GM21528 (cell line): ENCODE measurements at regions not wholly inside any gene's neighbourhood (a gene's known extent, or its start where the extent isn't known, plus 50 kb on each side); places are given as distances from the start of the nearest gene placed in this dataset.
"Not testable (repeated sequence)": the region's sequence is repeated elsewhere in the genome, so short reads cannot be mapped to it uniquely, and the experiment has no call there.

ENCODE experiments used
- ATAC-seq: cut with Tn5 transposase; IDR thresholded peaks from one replicate; pipeline ENCODE4 v1.9.1; 2021; ENCODE audit warnings: mild to moderate bottlenecking, moderate library complexity; ENCODE audit not compliant: unreplicated experiment, low FRiP score

DNA sequence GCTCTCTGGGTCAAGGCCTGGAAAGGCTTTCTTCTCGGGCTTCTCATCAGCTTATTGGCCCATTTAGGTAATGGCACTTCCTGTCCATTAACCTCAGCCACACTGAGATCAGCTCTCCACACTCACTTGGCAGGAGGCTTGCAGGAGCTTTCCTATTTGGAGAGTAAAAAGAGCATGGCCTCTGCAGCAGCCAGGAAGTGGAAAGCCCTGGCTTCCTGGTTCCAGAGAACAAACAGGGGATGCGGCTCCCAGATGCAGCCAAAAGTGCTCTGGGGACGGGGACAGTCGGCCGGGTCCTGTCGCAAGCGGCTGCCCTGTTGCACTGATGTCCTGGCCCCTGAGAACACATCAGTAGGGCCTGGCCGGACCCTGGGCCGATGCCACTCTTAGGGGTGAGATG is 4462.4 kb upstream of the TPTE start:
- ATAC-seq: not testable (repeated sequence)

DNA sequence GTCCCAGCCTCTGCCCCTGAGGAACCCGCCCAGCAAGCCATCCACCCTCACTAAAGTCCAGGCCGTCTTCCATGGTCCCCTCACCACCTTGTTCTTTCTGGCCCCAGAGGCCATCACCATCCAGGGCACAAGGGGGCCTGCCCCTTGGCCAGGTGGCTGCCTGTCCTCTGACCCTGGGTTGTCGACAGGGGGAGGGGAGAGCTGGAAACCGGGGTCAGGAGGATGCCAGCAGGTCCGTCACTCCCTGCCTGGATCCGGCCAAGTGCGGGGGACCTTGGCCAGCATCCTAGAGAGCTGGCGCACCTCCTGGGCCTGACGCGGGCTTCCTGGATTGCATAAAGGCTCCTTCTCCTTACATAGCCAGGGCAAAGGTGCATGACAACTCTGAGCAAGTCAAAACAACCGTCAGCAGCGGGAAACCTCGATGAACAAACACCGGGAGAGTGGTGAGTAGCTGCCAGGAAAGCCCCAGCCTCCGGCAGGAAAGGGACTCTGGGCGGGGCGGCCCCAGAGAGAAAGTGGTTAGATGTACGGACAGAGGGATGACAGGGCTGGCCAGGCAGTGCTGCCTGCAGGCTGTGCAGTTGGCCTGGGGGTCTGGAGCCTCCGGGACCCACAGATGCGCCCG is 4461.2 kb upstream of the TPTE start:
- not testable (repeated sequence) for ATAC-seq

DNA sequence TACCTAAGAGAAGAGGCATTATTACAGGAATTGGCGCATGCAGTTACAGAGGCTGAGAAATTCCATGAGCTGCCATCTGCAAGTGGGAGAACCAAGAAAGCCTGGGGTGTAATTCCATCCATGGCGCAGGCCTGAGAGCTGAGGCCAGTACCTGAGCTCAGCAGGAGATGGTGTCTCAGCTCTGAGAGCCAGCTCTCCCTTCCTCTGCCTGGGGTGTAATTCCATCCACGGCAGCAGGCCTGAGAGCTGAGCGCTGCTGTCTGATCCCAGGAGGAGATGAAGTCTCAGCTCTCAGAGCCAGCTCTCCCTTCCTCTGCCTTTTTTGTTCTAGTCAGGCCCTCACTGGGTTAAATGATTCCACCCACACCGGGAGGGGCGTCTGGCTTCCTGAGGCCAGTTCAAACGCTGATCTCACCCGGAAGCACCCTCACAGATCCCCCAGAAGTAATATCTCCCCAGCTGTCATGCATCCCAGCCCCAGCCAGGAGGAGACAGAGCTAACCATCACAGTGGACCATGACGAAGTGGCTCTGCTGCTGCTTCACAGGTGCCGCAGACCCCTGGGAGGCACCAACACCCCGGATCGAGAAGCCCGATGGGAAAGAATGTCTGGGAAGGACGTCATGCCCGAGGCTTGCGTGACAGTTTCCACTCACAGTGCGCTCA is 4454.9 kb upstream of the TPTE start:
- not testable (repeated sequence) for ATAC-seq

DNA sequence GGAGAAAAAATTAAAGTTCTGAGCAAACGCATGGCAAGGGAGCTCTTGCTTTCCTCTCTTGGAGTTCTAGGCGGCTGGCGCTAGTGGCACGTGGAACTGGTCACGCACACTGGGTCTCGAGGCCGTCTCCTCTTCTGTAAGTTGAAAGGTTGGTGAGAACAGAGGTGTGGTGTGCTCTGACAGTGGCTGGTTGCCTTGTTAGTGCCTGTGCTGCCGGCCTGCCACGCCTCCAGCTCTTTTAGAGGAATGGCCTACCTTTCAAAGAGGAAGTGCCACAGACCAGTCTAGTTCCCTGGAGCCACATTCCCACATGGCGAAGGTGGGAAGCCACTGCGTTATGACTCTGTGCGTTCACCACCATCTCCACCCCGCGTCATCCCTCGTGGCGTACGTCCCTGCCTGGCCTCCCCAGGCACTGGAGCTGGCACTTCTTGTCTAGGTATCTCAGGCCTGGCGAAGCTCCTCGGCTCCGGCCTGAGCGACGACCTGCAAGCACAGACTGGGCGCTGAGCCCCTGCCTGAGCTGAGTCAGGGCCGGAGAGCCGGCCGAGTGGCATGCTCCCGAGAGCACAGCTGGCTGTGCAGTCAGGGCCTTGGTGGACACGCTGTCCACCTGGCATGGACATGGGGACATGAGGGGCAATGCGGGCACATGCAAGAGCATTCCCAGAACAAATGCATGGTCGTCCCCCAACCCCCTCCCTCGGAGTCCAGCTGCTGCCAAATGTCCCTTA is 4453.1 kb upstream of the TPTE start:
- not testable (repeated sequence) for ATAC-seq

DNA sequence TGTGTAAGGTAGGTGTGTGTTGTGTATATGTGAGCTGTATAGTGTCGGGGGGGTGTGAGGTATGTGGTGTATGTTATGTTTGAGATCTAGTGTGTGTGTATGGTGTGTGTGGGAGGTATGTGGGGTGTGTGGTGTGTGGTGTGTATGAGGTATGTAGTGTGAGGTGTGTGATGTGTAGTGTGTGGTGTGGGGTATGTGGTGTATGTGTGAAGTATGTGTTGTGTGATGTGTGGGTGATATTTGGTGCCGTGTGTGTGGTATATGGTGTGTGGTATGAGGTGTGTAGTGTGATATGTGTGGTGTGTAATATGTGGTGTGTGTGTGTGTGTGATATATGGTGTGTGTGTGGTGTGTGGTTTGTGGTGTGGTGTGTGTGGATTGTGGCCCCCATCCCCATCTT is 4451.2 kb upstream of the TPTE start:
- not testable (repeated sequence) for ATAC-seq

DNA sequence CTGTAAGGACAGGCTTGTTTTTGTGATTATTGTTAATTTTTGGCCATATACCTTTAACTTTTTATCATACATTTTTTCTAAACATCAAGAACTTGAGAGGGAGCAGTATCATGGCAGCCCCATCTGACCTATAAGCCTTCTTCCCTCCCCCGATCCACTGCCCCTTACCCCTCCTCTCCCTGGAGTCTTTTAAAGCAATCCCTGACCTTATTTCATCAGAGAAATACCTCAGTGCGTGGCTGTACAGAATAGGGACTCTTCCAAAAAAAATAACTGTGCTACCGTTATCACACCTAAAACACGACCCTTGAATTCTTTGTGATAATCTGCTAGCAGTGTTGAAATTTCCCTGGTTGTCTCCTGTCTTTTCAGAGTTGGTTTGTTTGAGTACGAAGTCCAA is 4448.7 kb upstream of the TPTE start:
- not testable (repeated sequence) for ATAC-seq

DNA sequence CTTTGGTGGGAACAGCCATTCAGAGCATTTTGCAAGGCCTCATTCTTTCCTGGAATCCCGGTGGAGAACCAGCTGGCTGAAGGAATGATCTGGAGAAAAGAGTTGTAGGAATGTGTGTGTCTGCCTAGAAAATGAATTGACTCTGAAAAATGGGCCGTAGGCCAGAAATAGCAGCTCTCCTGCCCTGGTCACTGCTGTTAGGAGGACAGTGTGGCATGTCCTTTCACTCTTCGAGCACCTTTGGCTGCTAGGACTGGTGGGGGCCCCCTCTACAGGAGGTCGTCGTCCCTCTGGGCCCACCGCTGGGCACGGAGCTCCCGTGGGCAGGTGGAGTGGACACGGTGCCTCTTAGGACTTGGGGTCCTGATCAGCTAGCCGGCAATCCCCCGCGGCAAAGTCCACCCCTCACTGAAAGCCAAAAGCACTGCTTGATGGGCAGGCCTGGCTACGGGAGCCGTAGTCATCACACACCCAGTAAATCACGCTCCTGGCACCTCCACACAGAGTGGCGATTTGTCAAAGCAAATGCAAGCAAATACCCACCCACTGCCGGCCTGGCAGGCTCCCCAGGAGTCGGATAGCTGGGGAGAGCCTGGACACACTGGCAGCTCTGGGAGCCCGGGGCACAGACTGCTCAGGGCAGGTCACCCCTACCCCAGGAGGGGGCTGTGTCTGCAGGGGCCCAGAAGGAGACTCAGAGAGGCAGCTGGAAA is 4447.2 kb upstream of the TPTE start:
- not testable (repeated sequence) for ATAC-seq

DNA sequence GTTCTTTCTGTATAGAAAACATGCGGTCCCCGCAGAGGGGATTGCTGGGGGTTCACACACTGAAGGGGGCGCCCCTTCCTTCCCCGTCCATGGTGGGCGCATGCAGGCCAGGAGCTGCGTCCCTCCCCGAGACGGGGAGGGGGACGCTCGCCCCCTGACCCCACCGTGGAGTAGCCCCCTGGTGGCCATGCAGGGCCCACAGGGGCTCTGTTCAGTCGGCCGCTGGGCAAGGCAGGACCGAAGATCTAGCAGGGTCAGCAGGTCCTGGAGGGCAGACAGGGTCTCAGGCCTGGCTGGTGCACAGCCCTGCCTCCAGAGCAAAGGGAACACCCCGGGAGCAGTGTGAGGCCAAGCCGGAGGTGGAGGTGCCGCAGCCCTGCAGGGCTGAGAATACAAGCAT is 4446.4 kb upstream of the TPTE start:
- not testable (repeated sequence) for ATAC-seq

DNA sequence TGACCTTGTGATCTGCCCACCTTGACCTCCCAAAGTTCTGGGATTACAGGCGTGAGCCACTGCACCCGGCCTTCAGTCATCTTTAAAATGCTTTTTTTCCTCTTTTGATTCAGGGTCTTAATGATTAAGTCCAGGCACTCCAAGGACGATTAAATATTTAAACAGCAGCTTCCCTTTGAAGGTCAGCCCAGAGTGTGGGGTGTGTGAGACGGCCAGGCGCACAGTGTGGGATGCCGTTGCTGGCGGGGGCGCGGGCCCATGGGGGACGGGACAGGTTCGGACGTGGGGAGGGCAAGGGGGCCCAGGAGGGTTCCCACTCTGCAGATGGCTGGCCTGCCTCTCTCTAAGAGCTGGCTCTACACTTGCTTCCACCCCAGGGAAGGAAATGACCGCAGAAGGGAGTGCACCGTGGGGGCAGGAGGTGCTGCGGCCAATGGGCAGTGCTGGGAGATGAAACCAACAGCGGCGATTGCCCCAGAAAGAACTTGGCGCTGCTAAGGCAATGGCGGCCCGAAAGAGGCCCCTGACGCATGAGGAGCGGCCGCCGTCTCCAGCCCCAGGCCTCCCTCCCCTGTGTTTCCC is 4445.7 kb upstream of the TPTE start:
- not testable (repeated sequence) for ATAC-seq

DNA sequence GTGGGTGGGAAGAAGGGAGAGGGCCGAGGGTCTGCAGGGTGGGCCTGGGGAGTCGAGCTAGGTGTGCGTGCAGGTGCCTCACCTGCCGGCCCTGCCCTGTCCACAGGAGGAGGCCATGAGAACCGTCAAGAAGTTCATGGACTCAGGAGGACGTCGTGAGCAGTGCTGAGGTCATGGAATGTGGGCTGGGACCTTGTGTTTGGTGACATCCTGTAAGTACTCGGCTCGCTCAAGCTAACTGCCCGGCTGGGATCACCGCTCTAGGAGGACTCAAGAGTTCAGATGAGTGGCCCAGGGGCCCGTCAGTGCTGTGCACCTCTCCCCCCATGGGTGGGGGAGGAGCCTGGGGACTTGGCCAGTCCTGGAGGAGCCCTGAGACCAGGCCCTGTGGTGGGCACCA is 4444.0 kb upstream of the TPTE start:
- not testable (repeated sequence) for ATAC-seq

DNA sequence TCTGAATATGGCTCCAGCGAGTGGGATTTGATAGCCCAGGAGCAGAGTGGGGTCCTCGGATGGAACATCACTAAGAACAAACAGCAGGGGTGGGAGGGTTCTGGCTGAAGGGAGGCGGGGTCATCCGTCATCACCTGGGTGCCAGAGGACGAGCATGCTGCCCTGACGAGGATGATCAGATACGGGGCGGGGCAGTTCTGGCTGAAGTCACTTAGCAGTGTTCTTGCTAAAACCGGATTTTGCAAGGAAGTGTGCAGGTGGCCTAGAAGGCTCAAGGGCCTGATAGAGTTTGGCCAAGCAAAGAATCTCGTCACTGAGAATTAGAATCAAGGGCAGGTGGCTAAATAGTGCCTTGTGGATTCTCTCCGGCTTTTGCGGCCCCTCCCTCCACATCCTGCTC is 4442.5 kb upstream of the TPTE start:
- not testable (repeated sequence) for ATAC-seq

DNA sequence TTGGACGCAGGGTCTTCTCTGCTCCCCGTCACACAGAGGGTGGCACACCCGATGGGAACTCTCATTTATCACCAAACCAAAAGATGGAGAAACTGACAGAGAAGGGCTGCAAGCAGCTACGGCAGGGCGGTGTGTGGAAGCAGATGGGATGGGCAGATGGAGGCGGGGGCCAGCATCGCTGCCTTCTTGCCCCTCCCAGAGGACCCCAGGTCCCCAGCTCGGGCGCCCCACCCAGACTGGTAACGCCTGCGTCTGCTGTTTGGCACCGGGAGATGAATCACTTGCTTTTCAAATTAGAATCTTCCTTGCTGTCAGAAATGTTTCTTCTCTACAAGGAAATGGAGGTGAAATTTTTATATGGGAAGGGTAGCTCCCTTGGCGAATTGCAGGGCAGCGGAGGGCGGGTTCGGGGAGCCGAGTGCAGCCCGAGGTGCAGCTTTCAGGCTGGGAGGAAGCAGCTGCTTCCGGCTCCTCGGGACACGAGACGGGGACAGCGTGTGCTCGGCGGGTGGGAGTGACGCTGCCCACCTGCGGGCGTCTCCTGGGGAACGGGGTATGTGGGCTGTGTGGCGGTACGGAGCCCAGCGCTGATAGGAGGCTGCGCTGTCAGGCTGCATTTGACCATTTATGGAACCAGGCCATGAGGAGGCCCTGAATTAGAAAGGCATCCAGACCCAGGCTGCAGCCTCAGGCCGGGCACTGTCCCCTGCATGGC is 4440.3 kb upstream of the TPTE start:
- not testable (repeated sequence) for ATAC-seq

DNA sequence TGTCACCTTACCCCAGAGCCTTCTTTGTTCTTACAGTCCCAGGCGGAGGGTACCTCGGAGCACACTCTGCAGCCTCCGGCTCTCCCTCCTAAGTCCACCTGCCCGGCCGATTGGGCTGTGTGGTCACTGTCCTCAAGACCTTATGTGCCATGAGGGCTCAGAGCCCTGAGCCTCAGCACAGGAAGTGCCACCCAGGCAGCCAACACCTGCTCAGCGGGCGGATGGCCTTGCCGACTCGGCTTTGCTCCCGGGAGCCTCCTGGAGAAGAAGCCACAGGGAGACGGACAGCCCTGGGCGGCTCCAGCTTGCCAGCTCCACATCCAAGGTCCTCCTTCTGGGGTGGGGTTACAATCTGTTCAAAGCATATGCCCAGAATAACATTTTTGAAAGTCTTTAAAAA is 4439.2 kb upstream of the TPTE start:
- not testable (repeated sequence) for ATAC-seq

DNA sequence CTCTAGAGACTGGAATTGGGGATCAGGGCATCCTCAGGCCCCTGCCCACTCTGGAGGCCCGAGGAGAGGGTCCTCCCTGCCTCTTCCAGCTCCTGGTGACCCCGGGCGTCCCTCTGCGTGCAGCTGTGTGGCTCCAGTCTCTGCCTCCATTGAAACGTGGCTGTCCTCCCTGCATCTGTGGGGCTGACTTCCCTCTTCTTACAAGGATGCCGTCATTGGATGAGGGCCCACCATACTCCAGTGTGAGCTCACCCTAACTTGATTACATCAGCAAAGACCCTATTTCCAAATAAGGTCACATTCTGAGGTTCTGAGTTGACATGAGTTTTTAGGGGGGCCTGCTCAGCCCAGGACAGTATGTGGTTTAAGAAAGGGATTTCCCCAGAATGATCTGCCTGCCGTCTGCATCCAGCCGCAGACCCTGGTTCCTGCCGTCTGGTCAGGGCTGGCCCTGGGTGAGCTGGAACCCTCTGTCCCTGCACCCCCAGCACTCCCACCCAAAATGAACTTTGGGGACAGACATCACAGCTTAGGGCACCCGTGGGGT is 4437.7 kb upstream of the TPTE start:
- ATAC-seq: not testable (repeated sequence)

DNA sequence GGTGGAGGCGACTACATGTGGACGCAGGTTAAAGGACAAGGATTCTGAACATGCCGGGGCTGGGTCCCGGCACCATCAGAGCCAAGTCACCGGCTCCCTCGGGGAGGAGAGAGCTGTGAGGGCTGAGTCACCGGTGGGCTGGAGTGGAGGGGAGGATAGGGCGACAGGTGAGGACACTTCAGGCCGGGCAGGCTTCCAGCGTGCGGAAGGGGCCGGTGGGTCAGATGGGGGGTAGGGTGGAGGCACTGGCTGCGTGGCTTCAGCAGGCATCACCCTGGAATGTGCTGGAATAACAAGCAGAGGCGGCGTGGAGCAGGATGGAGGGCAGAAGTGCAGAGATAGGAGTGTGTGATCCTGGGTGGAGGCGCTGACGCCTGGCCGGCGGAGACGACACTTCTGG is 4435.3 kb upstream of the TPTE start:
- not testable (repeated sequence) for ATAC-seq

DNA sequence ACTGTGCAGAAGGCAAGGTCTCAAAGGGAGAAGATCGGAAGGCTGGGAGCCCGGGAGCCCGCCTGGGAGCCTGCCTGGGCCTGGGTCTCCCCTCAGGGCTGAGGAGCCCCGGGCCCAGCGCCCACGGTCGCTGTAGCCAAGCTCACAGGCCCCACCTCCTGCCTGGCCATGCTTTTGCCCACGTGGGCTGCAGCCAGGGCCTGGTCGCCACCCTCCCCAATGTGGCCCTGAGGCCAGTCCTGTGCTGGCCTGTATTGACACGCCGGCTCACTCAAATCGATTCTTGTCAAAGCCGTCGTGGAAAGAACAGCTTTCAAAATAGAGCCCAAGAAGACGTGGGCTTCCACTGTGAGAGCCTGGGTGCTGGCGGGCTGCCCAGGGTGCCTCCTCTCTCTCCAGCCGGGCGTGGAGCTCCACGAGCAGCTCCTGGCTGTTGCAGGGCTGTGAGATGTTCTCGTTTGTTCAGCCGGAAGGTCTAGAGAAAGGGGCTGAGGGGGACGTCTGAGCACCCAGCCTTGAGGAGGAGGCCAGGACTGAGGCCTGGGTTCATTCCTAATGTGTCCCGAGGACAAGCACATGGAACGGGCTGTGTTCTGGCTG is 4433.7 kb upstream of the TPTE start:
- ATAC-seq: not testable (repeated sequence)

DNA sequence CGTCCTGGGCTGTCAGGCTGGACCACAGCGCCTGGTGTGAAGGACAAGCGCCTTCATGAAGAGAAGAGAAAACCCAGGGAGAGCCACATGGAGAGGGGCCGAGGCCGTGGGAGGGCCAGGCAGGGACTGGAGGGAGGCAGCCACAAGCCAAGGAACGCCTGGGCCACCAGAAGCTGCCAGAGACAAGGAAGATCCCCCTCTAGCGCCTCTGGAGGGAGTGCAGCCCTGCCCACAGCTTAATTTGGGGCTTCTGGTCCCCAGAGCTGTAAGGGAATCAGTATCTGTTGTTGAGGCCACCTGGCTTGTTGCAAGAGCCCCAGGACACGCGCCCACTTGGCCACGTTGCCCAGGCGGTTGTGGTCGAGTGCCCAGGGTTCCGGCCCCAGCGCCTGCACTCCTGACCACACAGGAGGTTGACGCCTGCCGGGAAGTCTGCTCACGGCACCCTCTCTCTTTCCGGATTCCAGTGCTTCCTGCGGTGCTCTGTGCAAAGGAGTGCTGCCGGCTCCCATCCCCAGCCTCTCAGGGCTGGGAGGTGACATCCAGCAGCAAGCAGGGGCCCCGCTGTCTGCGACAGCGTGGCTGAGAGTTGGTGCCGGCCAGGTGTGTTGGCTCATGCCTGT is 4431.0 kb upstream of the TPTE start:
- not testable (repeated sequence) for ATAC-seq

DNA sequence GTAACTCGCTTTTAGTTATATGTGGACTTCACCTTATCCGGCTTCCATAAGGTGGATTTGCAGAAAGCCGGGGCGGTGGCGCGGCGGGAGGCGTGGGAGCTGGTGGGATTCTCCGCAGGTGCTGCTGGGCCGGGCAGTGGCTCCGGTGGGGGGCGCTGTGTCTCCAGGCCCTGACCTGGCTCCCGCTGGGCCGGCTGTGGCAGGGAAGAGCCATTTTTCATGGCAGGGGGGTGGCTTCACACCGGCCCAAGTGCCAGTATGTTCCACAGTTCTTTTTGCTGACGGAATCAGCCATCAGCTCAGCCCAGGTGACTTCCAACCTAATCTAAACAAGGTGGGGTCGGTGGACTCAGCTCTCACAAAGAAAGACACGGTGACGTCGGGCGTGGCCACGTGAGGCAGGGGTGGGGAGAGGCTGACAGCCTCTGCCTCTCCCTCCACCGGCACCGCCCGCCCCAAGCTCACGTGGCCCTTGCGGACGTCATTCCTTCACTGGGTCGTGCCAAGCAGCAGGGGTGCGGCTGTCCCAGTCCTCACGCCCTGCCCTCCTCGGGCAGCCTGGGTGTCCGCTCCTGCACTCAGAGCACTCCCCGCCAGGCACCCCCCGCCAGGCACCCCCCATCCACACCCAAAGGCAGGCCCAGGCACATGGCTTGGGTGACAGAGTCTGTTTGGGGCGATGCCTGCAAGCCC is 4429.9 kb upstream of the TPTE start:
- not testable (repeated sequence) for ATAC-seq
